ENCODE measurements at regions not wholly inside any gene's neighbourhood (a gene's known extent, or its start where the extent isn't known, plus 50 kb on each side); places are given as distances from the start of the nearest gene placed in this dataset.
"Not testable (repeated sequence)": the region's sequence is repeated elsewhere in the genome, so short reads cannot be mapped to it uniquely, and the experiment has no call there.

DNA sequence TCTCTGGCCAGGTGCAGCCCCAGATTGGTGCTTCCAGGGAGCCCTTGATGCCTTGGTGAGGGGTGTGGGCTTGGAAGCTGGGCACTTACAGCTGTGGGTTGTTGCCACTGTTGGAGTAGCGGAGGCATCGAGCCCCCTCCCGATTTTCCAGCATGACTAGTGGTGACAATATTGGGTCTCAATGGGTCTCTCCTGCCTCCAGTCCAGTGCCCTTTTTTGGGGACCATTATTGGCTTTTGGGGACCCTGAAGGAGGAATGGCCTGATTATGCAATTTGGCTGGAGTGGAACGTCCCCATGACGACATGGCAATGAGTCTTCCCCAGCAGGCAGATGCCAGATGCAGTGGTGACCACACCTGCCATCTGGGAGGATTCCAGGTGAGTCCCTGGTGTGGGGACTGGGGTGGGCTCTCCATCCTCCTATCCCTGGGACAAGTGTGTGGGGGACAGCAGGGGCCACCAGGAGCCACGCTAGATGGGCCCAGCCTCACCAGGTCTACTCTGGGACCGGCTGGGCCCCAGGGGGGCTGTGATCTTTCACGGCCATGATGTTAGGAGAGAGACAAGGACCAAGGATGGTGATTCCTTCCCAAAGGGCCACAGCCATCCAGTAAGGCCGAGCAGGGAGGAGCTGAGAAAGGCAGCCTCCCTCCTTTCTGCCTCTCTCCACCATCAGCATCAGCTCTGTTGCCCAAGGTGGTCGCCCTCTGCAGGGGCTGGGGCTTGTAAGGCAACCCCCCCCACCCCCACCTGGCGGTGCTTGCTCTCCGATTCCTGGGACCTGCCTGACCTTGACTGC, 196.8 kb downstream of the GOLGA6L6 start:
- Histone ChIP-seq H3K4me2 (no peak overlapping the region), H3K9me3 (peaks cover 78% of the 10 kb centered on the region), H3K27ac (no peak overlapping the region), H3K4me1 (no peaks in the 10 kb centered on the region), H3K4me3 (no peak overlapping the region)
- FAIRE-seq, result no peak
- TF ChIP-seq FOSB (CRISPR knock-in tag; IDR thresholded peaks at IDR 0.05) (no peak), FOSL2 (IDR thresholded peaks at IDR 0.05) (no peak), FOSL2 (CRISPR knock-in tag; IDR thresholded peaks at IDR 0.05) (no peak), CHD2 (IDR thresholded peaks at IDR 0.05; ENCODE audit: low read length, partially characterized antibody) (no peak), ZFP36 (IDR thresholded peaks at IDR 0.05; ENCODE audit: borderline replicate concordance, partially characterized antibody) (no peak), CBX8 (IDR thresholded peaks at IDR 0.05) (no peak), RAD21 (conservative IDR thresholded peaks at IDR 0.05 in 1 of 2, IDR thresholded peaks at IDR 0.05 in 1 of 2) (no peak), ZC3H11A (IDR thresholded peaks at IDR 0.05) (no peak), ESRRA (IDR thresholded peaks at IDR 0.05; ENCODE audit: borderline replicate concordance, low read length) (no peak), POLR2AphosphoS2 (conservative IDR thresholded peaks at IDR 0.05; ENCODE audit: low read length) (no peak), ZSCAN20 (CRISPR knock-in tag; IDR thresholded peaks at IDR 0.05) (no peak), RARB (CRISPR knock-in tag; IDR thresholded peaks at IDR 0.05) (no peak), NR3C1 (IDR thresholded peaks at IDR 0.05) (no peak)
- TF ChIP-seq, protein P1, sequence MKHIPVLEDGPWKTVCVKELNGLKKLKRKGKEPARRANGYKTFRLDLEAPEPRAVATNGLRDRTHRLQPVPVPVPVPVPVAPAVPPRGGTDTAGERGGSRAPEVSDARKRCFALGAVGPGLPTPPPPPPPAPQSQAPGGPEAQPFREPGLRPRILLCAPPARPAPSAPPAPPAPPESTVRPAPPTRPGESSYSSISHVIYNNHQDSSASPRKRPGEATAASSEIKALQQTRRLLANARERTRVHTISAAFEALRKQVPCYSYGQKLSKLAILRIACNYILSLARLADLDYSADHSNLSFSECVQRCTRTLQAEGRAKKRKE (CRISPR knock-in tag; IDR thresholded peaks at IDR 0.05; ENCODE audit: low read depth), result no peak
- TF ChIP-seq, protein P2, sequence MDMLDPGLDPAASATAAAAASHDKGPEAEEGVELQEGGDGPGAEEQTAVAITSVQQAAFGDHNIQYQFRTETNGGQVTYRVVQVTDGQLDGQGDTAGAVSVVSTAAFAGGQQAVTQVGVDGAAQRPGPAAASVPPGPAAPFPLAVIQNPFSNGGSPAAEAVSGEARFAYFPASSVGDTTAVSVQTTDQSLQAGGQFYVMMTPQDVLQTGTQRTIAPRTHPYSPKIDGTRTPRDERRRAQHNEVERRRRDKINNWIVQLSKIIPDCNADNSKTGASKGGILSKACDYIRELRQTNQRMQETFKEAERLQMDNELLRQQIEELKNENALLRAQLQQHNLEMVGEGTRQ (IDR thresholded peaks at IDR 0.05), result no peak
- TF ChIP-seq, protein P3, sequence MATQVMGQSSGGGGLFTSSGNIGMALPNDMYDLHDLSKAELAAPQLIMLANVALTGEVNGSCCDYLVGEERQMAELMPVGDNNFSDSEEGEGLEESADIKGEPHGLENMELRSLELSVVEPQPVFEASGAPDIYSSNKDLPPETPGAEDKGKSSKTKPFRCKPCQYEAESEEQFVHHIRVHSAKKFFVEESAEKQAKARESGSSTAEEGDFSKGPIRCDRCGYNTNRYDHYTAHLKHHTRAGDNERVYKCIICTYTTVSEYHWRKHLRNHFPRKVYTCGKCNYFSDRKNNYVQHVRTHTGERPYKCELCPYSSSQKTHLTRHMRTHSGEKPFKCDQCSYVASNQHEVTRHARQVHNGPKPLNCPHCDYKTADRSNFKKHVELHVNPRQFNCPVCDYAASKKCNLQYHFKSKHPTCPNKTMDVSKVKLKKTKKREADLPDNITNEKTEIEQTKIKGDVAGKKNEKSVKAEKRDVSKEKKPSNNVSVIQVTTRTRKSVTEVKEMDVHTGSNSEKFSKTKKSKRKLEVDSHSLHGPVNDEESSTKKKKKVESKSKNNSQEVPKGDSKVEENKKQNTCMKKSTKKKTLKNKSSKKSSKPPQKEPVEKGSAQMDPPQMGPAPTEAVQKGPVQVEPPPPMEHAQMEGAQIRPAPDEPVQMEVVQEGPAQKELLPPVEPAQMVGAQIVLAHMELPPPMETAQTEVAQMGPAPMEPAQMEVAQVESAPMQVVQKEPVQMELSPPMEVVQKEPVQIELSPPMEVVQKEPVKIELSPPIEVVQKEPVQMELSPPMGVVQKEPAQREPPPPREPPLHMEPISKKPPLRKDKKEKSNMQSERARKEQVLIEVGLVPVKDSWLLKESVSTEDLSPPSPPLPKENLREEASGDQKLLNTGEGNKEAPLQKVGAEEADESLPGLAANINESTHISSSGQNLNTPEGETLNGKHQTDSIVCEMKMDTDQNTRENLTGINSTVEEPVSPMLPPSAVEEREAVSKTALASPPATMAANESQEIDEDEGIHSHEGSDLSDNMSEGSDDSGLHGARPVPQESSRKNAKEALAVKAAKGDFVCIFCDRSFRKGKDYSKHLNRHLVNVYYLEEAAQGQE (IDR thresholded peaks at IDR 0.05), result no peak
- peak in 1 of 2 experiments; percentile 6 for DNase-seq (ENCODE audit: low read depth in 1 of 2, low spot score in 1 of 2)
- ATAC-seq, result no peak
- 15% methylated on average over 12 of the region's 12 CpGs for WGBS (ENCODE audit: missing lambda C conversion rate)
- CTCF ChIA-PET, result interaction anchor here (4.3 to 4.4 kb wide), 2 partner anchors 12 to 1878 kb away, joined by 12 to 36 read pairs; no protein-coding TSS in a partner anchor
- POLR2A ChIA-PET, result no interaction called here

DNA sequence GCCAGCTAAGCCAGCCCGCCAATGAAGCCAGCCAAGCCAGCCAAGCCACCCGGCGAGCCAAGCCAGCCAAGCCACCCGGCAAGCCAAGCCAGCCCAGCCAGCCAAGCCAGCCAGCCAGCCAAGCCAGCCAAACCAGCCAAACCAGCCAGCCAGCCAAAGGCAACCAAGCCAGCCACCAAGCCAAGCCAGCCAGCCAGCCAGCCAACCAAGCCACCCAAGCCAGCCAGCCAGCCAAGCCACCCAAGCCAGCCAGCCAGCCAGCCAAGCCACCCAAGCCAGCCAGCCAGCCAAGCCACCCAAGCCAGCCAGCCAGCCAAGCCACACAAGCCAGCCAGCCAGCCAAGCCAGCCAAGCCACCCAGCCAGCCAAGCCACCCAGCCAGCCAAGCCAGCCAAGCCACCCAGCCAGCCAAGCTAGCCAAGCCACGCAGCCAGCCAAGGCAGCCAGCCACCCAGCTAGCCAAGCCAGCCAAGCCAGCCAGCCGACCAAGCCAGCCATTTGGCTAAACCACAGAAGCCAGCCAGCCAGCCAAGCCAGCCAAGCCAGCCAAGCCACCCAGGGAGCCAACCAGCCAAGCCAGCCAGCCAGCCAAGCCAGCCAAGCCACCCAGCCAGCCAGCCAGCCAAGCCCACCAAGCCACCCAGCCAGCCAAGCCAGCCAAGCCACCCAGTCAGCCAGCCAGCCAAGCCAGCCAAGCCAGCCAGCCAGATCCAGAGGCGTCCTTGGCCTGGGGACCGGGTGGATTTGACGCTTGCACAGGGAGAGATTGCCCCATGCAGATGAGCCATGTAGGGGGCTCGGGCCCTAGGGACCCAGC, 198.0 kb downstream of the GOLGA6L6 start:
- not testable (repeated sequence) for FAIRE-seq, ATAC-seq, H3K4me1 ChIP-seq

DNA sequence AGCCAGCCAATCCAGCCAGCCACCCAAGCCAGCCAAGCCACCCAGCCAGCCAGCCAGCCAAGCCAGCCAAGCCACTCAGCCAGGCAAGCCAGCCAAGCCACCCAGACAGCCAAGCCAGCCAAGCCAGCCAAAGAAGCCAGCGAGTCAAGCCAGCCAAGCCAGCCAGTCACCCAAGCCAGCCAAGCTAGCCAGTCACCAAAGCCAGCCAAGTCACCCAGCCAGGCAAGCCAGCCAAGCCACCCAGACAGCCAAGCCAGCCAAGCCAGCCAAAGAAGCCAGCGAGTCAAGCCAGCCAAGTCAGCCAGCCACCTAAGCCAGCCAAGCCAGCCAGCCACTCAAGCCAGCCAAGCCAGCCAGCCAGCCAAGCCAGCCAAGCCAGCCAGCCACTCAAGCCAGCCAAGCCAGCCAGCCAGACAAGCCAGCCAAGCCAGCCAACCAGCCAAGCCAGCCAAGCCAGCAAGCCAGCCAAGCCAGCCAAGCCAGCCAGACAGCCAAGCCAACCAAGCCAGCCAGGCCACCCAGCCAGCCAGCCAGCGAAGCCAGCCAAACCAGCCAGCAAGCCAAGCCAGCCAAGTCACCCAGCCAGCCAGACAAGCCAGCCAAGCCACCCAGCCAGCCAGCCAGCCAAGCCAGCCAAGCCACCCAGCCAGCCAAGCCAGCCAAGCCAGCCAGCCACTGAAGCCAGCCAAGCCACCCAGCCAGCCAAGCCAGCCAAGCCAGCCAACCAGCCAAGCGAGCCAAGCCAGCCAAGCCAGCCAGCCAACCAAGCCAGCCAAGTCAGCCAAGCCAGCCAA, 198.8 kb downstream of the GOLGA6L6 start:
- POLR2A ChIA-PET, result not testable (repeated sequence)
- peaks cover 66% of the 10 kb centered on the region for H3K9me3 ChIP-seq
- 8% methylated on average over 2 of the region's 4 CpGs for WGBS (ENCODE audit: missing lambda C conversion rate)

More for the DNA sequence above, 198.0 kb downstream of the GOLGA6L6 start:
- DNase-seq (ENCODE audit: low read depth in 1 of 2, low spot score in 1 of 2); POLR2A ChIA-PET; H3K4me3 ChIP-seq; H3K4me2 ChIP-seq; H3K27ac ChIP-seq; CTCF ChIA-PET: not testable (repeated sequence)
- H3K9me3 ChIP-seq, result peaks cover 66% of the 10 kb centered on the region
- 26% methylated on average over 10 of the region's 10 CpGs for WGBS (ENCODE audit: missing lambda C conversion rate)

More for the DNA sequence above, 198.8 kb downstream of the GOLGA6L6 start:
- ATAC-seq; H3K27ac ChIP-seq; DNase-seq (ENCODE audit: low read depth in 1 of 2, low spot score in 1 of 2); H3K4me3 ChIP-seq; H3K4me2 ChIP-seq; H3K4me1 ChIP-seq; FAIRE-seq: not testable (repeated sequence)
- CTCF ChIA-PET, result interaction anchor here (0.6 kb wide), 1 partner anchor 20 kb away, joined by 3 read pairs; no protein-coding TSS in a partner anchor

Data from A549 (cell line).